ENCODE measurements at regions not wholly inside any gene's neighbourhood (a gene's known extent, or its start where the extent isn't known, plus 50 kb on each side); places are given as distances from the start of the nearest gene placed in this dataset.

DNA sequence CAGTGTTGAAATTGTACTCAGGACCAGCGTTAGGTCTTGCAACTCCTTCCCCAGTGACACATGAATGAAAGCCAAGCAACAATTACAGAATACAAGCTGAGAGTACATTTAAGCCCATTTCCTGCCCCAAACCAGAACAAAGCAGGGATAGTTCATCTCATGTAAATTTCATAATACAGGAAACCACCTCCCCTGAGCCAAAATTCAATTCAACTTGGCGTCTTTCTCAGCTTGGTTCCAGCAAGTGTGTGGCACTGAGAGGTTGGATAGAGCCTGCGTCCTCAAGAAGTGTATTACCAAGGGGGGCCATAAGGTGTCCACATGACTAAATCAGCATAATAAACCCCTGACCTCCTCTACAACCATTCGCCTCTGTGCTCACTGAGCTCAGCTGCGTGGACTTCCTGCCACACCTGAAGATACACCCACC is 278.9 kb upstream of the CRY1 start:
- Histone ChIP-seq H4K8ac (replicated peaks; ENCODE audit: insufficient read length, low read depth, low read length) (no peak overlapping the region), H2BK20ac (ENCODE audit: low read depth, low read length, poor library complexity, severe bottlenecking) (no peak overlapping the region), H4K20me1 (ENCODE audit: control insufficient read depth, insufficient read depth, insufficient read length) (no peaks in the 10 kb centered on the region), H3K27ac (ENCODE audit: insufficient read length, low read depth, low read length) (no peak overlapping the region), H3K4me1 (ENCODE audit: insufficient read depth, low read length) (peaks cover 2% of the 10 kb centered on the region; the same call in 1 of the 2 replicates), H2BK5ac (ENCODE audit: insufficient read length, low read length) (no peak overlapping the region), H3K23me2 (ENCODE audit: insufficient read length, low read depth, low read length, poor library complexity, severe bottlenecking) (no peaks in the 10 kb centered on the region), H3K4ac (ENCODE audit: low read depth, low read length) (no peak overlapping the region), H3T11ph (ENCODE audit: low read length) (no peak overlapping the region), H3K56ac (ENCODE audit: insufficient read length, low read depth, low read length) (no peak overlapping the region), H3K4me2 (ENCODE audit: insufficient read depth, insufficient read length, low read length) (no peak overlapping the region), H4K5ac (ENCODE audit: insufficient read length, low read depth, low read length) (no peak overlapping the region), H3K18ac (ENCODE audit: insufficient read length, low read depth, low read length) (no peak overlapping the region), H2BK120ac (ENCODE audit: low read depth, low read length, poor library complexity, severe bottlenecking) (no peak overlapping the region), H3K27me3 (ENCODE audit: insufficient read depth, low read length) (no peaks in the 10 kb centered on the region), H3K79me1 (ENCODE audit: insufficient read depth, low read depth, low read length, poor library complexity, severe bottlenecking) (no peaks in the 10 kb centered on the region), H2AK5ac (ENCODE audit: insufficient read length, low read length) (no peak overlapping the region), H3K9me3 (ENCODE audit: control insufficient read depth, low read depth, low read length) (no peaks in the 10 kb centered on the region), H2AFZ (ENCODE audit: low read length) (no peak overlapping the region), H2BK15ac (ENCODE audit: low read depth, low read length) (no peak overlapping the region), H3K9ac (ENCODE audit: extremely low read depth, insufficient read length, low read length) (no peak overlapping the region), H2BK12ac (ENCODE audit: insufficient read length, low read depth, low read length) (no peak overlapping the region), H3K79me2 (ENCODE audit: insufficient read depth, low read length) (no peaks in the 10 kb centered on the region), H4K91ac (ENCODE audit: insufficient read length, low read depth, low read length) (no peak overlapping the region), H3K23ac (ENCODE audit: insufficient read length, low read depth, low read length) (no peak overlapping the region), H3K14ac (ENCODE audit: insufficient read depth, low read length) (no peak overlapping the region)
- Mint-ChIP-seq H3K9me3 (no peaks in the 10 kb centered on the region), H3K27me3 (ENCODE audit: low read depth) (peaks cover 4% of the 10 kb centered on the region; the same call in 1 of the 2 replicates), H3K27ac (no peak overlapping the region), H3K36me3 (ENCODE audit: insufficient read depth in 1 of 3, low read depth in 3 of 3) (no peaks in the 10 kb centered on the region), H3K4me3 (no peak overlapping the region), H3K4me1 (peaks cover 20 to 23% of the 10 kb centered on the region in 2 experiments)
- DNase-seq, result no peak
- WGBS (ENCODE audit: extremely low coverage, insufficient read length, low lambda C conversion rate), result no CpG with 5 or more reads among the region's 5 CpGs
- TF ChIP-seq CTCF (conservative IDR thresholded peaks at IDR 0.05), result no peak

Measured in H9 (cell line).